Common myeloid progenitor, CD34-positive (primary cell): ENCODE measurements at regions not wholly inside any gene's neighbourhood (a gene's known extent, or its start where the extent isn't known, plus 50 kb on each side); places are given as distances from the start of the nearest gene placed in this dataset.

Experiments
- CTCF ChIA-PET: fragments of 350-600 bp; sonication (Branson Sonifier 250); formaldehyde crosslinking; loops from one replicate; lab custom pipeline; 2021; ENCODE audit warnings: antibody characterized with exemption; lab: Charles Lee
- POLR2A ChIA-PET: fragments of 350-600 bp; sonication (Branson Sonifier 250); formaldehyde crosslinking; loops from one replicate; lab custom pipeline; 2021; ENCODE audit warnings: antibody characterized with exemption; lab: Charles Lee
- DNase-seq, 3 donors: peaks; one replicate each; pipeline versions ENCODE4 v3.0.0 to v3.0.0-alpha.2; 2013
- H3K27ac ChIP-seq, 2 experiments: 1 replicate in 1 of 2; 2 replicates in 1 of 2; pipeline ENCODE4 v1.7.0; 2013; ENCODE audit warnings: inconsistent platforms in 2 of 2, low read length in 2 of 2, mild to moderate bottlenecking in 2 of 2, low read depth in 1 of 2, moderate library complexity in 1 of 2; ENCODE audit not compliant: severe bottlenecking in 2 of 2, insufficient read depth in 1 of 2, poor library complexity in 1 of 2
- H3K27me3 ChIP-seq, 5 experiments: replicated peaks in 2 of 5; 1 replicate in 3 of 5; 2 replicates in 2 of 5; pipeline versions ENCODE4 v1.6.1 to v1.7.0; 2013; ENCODE audit warnings: low read length in 4 of 5, mild to moderate bottlenecking in 2 of 5, moderate library complexity in 2 of 5, inconsistent platforms in 1 of 5; ENCODE audit not compliant: insufficient read depth in 5 of 5, control insufficient read depth in 4 of 5
- H3K36me3 ChIP-seq, 4 experiments: 1 replicate in 2 of 4; 2 replicates in 2 of 4; pipeline versions ENCODE4 v1.6.1 to v1.7.0; 2013; ENCODE audit warnings: low read length in 3 of 4, control low read depth in 1 of 4, mild to moderate bottlenecking in 1 of 4; ENCODE audit not compliant: control insufficient read depth in 4 of 4, insufficient read depth in 4 of 4
- H3K4me1 ChIP-seq, 4 experiments: 1 replicate in 3 of 4; 2 replicates in 1 of 4; pipeline versions ENCODE4 v1.6.1 to v1.7.1; 2013; ENCODE audit warnings: low read length in 3 of 4, mild to moderate bottlenecking in 3 of 4, control low read depth in 1 of 4, inconsistent platforms in 1 of 4, moderate library complexity in 1 of 4; ENCODE audit not compliant: control insufficient read depth in 4 of 4, insufficient read depth in 4 of 4; ENCODE audit errors: control extremely low read depth in 1 of 4
- H3K4me3 ChIP-seq, 7 experiments: 1 replicate in 4 of 7; 2 replicates in 3 of 7; pipeline versions ENCODE4 v1.5.1 to v1.7.0; 2013; ENCODE audit warnings: mild to moderate bottlenecking in 7 of 7, low read length in 6 of 7, moderate library complexity in 6 of 7, inconsistent platforms in 2 of 7, low read depth in 2 of 7, control low read depth in 1 of 7; ENCODE audit not compliant: insufficient read depth in 4 of 7, control insufficient read depth in 1 of 7; ENCODE audit errors: extremely low read depth in 1 of 7
- H3K9me3 ChIP-seq, 5 experiments: 1 replicate in 4 of 5; 2 replicates in 1 of 5; pipeline versions ENCODE4 v1.6.1 to v1.7.1; 2013; ENCODE audit warnings: low read length in 4 of 5, mild to moderate bottlenecking in 2 of 5, inconsistent platforms in 1 of 5, low read depth in 1 of 5, moderate library complexity in 1 of 5; ENCODE audit not compliant: control insufficient read depth in 4 of 5, insufficient read depth in 2 of 5; ENCODE audit errors: control extremely low read depth in 1 of 5
- WGBS: methylation state at CpG from one replicate; pipeline ENCODE4 v1.1.5; 2013; ENCODE audit not compliant: insufficient coverage; 5-methylcytosine and 5-hydroxymethylcytosine counted together

- POLR2A ChIA-PET = no interaction called here
Observed at GRCh38 chr18:42268186-42268725, 313.2 kb downstream of the PIK3C3 start.

GRCh38 chr18:42268798-42269197, 313.8 kb downstream of the PIK3C3 start:
- no peak overlapping the region for H3K4me3 ChIP-seq
- no peaks in the 10 kb centered on the region for H3K9me3 ChIP-seq
- ChIA-PET CTCF (no interaction called here), POLR2A (no interaction called here)
- H3K4me1 ChIP-seq = no peaks in the 10 kb centered on the region
- no peak overlapping the region for H3K27ac ChIP-seq
- no peaks in the 10 kb centered on the region for H3K27me3 ChIP-seq
- no peak for DNase-seq
- no peaks in the 10 kb centered on the region for H3K36me3 ChIP-seq
- WGBS = 85% methylated on average over 2 of the region's 5 CpGs

More at GRCh38 chr18:42268186-42268725, 313.2 kb downstream of the PIK3C3 start:
- CTCF ChIA-PET = no interaction called here
- Histone ChIP-seq H3K36me3 (no peaks in the 10 kb centered on the region), H3K4me3 (no peak overlapping the region), H3K9me3 (no peaks in the 10 kb centered on the region), H3K27me3 (no peaks in the 10 kb centered on the region), H3K27ac (no peak overlapping the region), H3K4me1 (no peaks in the 10 kb centered on the region)
- no peak for DNase-seq
- 80% methylated on average over 1 of the region's 7 CpGs for WGBS

GRCh38 chr18:42271647-42272414, 316.8 kb downstream of the PIK3C3 start:
- Histone ChIP-seq H3K4me1 (no peaks in the 10 kb centered on the region), H3K9me3 (no peaks in the 10 kb centered on the region), H3K4me3 (no peak overlapping the region), H3K36me3 (no peaks in the 10 kb centered on the region), H3K27ac (no peak overlapping the region), H3K27me3 (peaks cover 0 to under 1% (median 0%) of the 10 kb centered on the region in 5 experiments)
- ChIA-PET CTCF (interaction anchor here (1.1 kb wide), 1 partner anchor 25 kb away, joined by 5 read pairs; no protein-coding TSS in a partner anchor), POLR2A (no interaction called here)
- DNase-seq = no peak
- 97% methylated on average over 5 of the region's 8 CpGs for WGBS

GRCh38 chr18:42274488-42275137, 319.6 kb downstream of the PIK3C3 start:
- no peak overlapping the region for H3K4me3 ChIP-seq
- CTCF ChIA-PET = interaction anchor here (0.9 to 2.4 kb wide), 5 partner anchors 20 to 221 kb away, joined by 3 to 12 read pairs (median 6); no protein-coding TSS in a partner anchor
- peaks cover 0 to 2% (median 0%) of the 10 kb centered on the region in 5 experiments for H3K27me3 ChIP-seq
- no peaks in the 10 kb centered on the region for H3K4me1 ChIP-seq
- WGBS = 0% methylated on average over 1 of the region's 1 CpG
- POLR2A ChIA-PET = no interaction called here
- peak; percentile 34 to 66 (median 60) for DNase-seq
- H3K36me3 ChIP-seq = no peaks in the 10 kb centered on the region
- H3K27ac ChIP-seq = no peak overlapping the region
- H3K9me3 ChIP-seq = no peaks in the 10 kb centered on the region

- Histone ChIP-seq H3K27ac (no peak overlapping the region), H3K36me3 (no peaks in the 10 kb centered on the region), H3K4me1 (no peaks in the 10 kb centered on the region), H3K9me3 (no peaks in the 10 kb centered on the region), H3K27me3 (peaks cover 0 to 2% (median 0%) of the 10 kb centered on the region in 5 experiments), H3K4me3 (no peak overlapping the region)
- WGBS = 100% methylated on average over 1 of the region's 2 CpGs
- no peak for DNase-seq
- POLR2A ChIA-PET = no interaction called here
- CTCF ChIA-PET = interaction anchor here (1.2 to 1.4 kb wide), 2 partner anchors 161 to 222 kb away, joined by 6 read pairs; no protein-coding TSS in a partner anchor
Observed at GRCh38 chr18:42275138-42275535, 320.1 kb downstream of the PIK3C3 start.

- 58% methylated on average over 5 of the region's 8 CpGs for WGBS
- CTCF ChIA-PET = interaction anchor here (1.2 to 1.4 kb wide), 2 partner anchors 162 to 223 kb away, joined by 6 read pairs; no protein-coding TSS in a partner anchor
Observed at GRCh38 chr18:42275949-42276730, 321.1 kb downstream of the PIK3C3 start.

More at GRCh38 chr18:42275949-42276730, 321.1 kb downstream of the PIK3C3 start:
- POLR2A ChIA-PET = no interaction called here
- DNase-seq = no peak
- Histone ChIP-seq H3K36me3 (no peaks in the 10 kb centered on the region), H3K27me3 (peaks cover 0 to 2% (median 0%) of the 10 kb centered on the region in 5 experiments), H3K27ac (no peak overlapping the region), H3K4me3 (no peak overlapping the region), H3K9me3 (no peaks in the 10 kb centered on the region), H3K4me1 (no peaks in the 10 kb centered on the region)
